ENCODE measurements at regions not wholly inside any gene's neighbourhood (a gene's known extent, or its start where the extent isn't known, plus 50 kb on each side); places are given as distances from the start of the nearest gene placed in this dataset.

GRCh38 chr1:57922130-57922529, 498.3 kb upstream of the DAB1 start:
- no peak for TF ChIP-seq CTCF (IDR thresholded peaks at IDR 0.05)
- TF ChIP-seq EZH2 (IDR thresholded peaks at IDR 0.05; ENCODE audit: borderline replicate concordance, insufficient read depth, low read depth, low read length, poor library complexity, severe bottlenecking), result no peak

GRCh38 chr1:57916041-57916440, 492.2 kb upstream of the DAB1 start:
- Histone ChIP-seq H3K4me3 (ENCODE audit: control extremely low read depth in 1 of 5, extremely low read depth in 1 of 5, insufficient read depth in 1 of 5, low read depth in 2 of 5, low read length in 4 of 5) (no peak overlapping the region), H3K4me1 (ENCODE audit: control insufficient read depth in 2 of 2, insufficient read depth in 2 of 2, low read length in 2 of 2) (no peaks in the 10 kb centered on the region), H3K9me3 (ENCODE audit: control extremely low read depth in 1 of 3, control insufficient read depth in 2 of 3, insufficient read depth in 1 of 3, low read length in 2 of 3) (no peaks in the 10 kb centered on the region), H4K20me1 (ENCODE audit: control insufficient read depth, insufficient read depth, low read length, poor library complexity, severe bottlenecking) (no peaks in the 10 kb centered on the region), H3K27me3 (replicated peaks in 1 of 4; ENCODE audit: control extremely low read depth in 1 of 4, control insufficient read depth in 3 of 4, insufficient read depth in 4 of 4, low read length in 3 of 4) (no peaks in the 10 kb centered on the region), H3K27ac (ENCODE audit: low read length in 2 of 2) (no peak overlapping the region), H3K79me2 (ENCODE audit: control insufficient read depth, insufficient read depth, low read length) (no peaks in the 10 kb centered on the region), H3K4me2 (replicated peaks; ENCODE audit: low read depth, low read length, poor library complexity, severe bottlenecking) (no peak overlapping the region), H2AFZ (ENCODE audit: insufficient read depth, low read depth, low read length, poor library complexity, severe bottlenecking) (no peak overlapping the region), H3K9ac (ENCODE audit: low read length) (no peak overlapping the region), H3K36me3 (replicated peaks in 1 of 2; ENCODE audit: control extremely low read depth in 1 of 2, control insufficient read depth in 1 of 2, extremely low read depth in 1 of 2, insufficient read depth in 2 of 2, low read length in 1 of 2) (no peaks in the 10 kb centered on the region)
- no peaks in the 10 kb centered on the region for H3K4me1 Mint-ChIP-seq
- H3K27me3 Mint-ChIP-seq, result no peaks in the 10 kb centered on the region
- H3K27ac Mint-ChIP-seq, result no peak overlapping the region
- DNase-seq, result no peak
- intact Hi-C loops (cut with micrococcal nuclease), result no loop called here
- no peak overlapping the region for H3K4me3 Mint-ChIP-seq
- ATAC-seq (ENCODE audit: low read depth), result no peak
- 82% methylated on average over 5 of the region's 6 CpGs for WGBS (ENCODE audit: insufficient coverage)
- TF ChIP-seq CTCF (IDR thresholded peaks at IDR 0.05), result no peak
- ChIA-PET POLR2A (no interaction called here), CTCF (no interaction called here)
- no peaks in the 10 kb centered on the region for H3K9me3 Mint-ChIP-seq (ENCODE audit: insufficient read depth)

More at GRCh38 chr1:57922130-57922529, 498.3 kb upstream of the DAB1 start:
- Histone ChIP-seq H3K9me3 (ENCODE audit: control extremely low read depth in 1 of 3, control insufficient read depth in 2 of 3, insufficient read depth in 1 of 3, low read length in 2 of 3) (no peaks in the 10 kb centered on the region), H3K27ac (ENCODE audit: low read length in 2 of 2) (no peak overlapping the region), H3K36me3 (replicated peaks in 1 of 2; ENCODE audit: control extremely low read depth in 1 of 2, control insufficient read depth in 1 of 2, extremely low read depth in 1 of 2, insufficient read depth in 2 of 2, low read length in 1 of 2) (no peaks in the 10 kb centered on the region), H3K4me3 (ENCODE audit: control extremely low read depth in 1 of 5, extremely low read depth in 1 of 5, insufficient read depth in 1 of 5, low read depth in 2 of 5, low read length in 4 of 5) (no peak overlapping the region), H3K4me2 (replicated peaks; ENCODE audit: low read depth, low read length, poor library complexity, severe bottlenecking) (no peak overlapping the region), H3K9ac (ENCODE audit: low read length) (no peak overlapping the region), H3K79me2 (ENCODE audit: control insufficient read depth, insufficient read depth, low read length) (no peaks in the 10 kb centered on the region), H2AFZ (ENCODE audit: insufficient read depth, low read depth, low read length, poor library complexity, severe bottlenecking) (no peak overlapping the region), H3K4me1 (ENCODE audit: control insufficient read depth in 2 of 2, insufficient read depth in 2 of 2, low read length in 2 of 2) (no peaks in the 10 kb centered on the region), H3K27me3 (replicated peaks in 1 of 4; ENCODE audit: control extremely low read depth in 1 of 4, control insufficient read depth in 3 of 4, insufficient read depth in 4 of 4, low read length in 3 of 4) (no peaks in the 10 kb centered on the region), H4K20me1 (ENCODE audit: control insufficient read depth, insufficient read depth, low read length, poor library complexity, severe bottlenecking) (no peaks in the 10 kb centered on the region)
- POLR2A ChIA-PET, result no interaction called here
- Mint-ChIP-seq H3K4me3 (no peak overlapping the region), H3K4me1 (no peaks in the 10 kb centered on the region), H3K27me3 (no peaks in the 10 kb centered on the region), H3K9me3 (ENCODE audit: insufficient read depth) (no peaks in the 10 kb centered on the region), H3K27ac (no peak overlapping the region)
- DNase-seq (no peak), ATAC-seq (ENCODE audit: low read depth) (no peak)
- CTCF ChIA-PET, result no interaction called here
- intact Hi-C loops (cut with micrococcal nuclease), result no loop called here
